Upper lobe of right lung (tissue), 1 donor: ENCODE measurements at regions not wholly inside any gene's neighbourhood (a gene's known extent, or its start where the extent isn't known, plus 50 kb on each side); places are given as distances from the start of the nearest gene placed in this dataset.

Source experiments
- ATAC-seq: fragments of 200-7000 bp; cut with Tn5 transposase; one replicate; pipeline ENCODE4 v1.9.1; 2020; ENCODE audit warnings: mild to moderate bottlenecking, moderate library complexity
- DNase-seq: peaks from one replicate; pipeline ENCODE4 v3.0.0-alpha.2; 2020
- H3K27ac ChIP-seq: fragments of 200-600 bp; one replicate; pipeline ENCODE4 v1.8.0; 2022
- H3K27me3 ChIP-seq: fragments of 200-600 bp; one replicate; pipeline ENCODE4 v1.8.0; 2022; ENCODE audit warnings: mild to moderate bottlenecking
- H3K36me3 ChIP-seq: fragments of 200-600 bp; one replicate; pipeline ENCODE4 v1.8.0; 2022
- H3K4me1 ChIP-seq: fragments of 200-600 bp; one replicate; pipeline ENCODE4 v1.8.0; 2022
- H3K4me3 ChIP-seq: fragments of 200-600 bp; one replicate; pipeline ENCODE4 v1.8.0; 2022; ENCODE audit warnings: mild to moderate bottlenecking
- H3K9me3 ChIP-seq: fragments of 200-600 bp; one replicate; pipeline ENCODE4 v1.8.0; 2022
- intact Hi-C: fragments of 100-400 bp; cut with DNase I; formaldehyde crosslinking; loops from one replicate; pipeline ENCODE4 v1.11.0; 2022
- TF ChIP-seq, protein P1 (sequence below): fragments of 200-600 bp; IDR thresholded peaks from one replicate; pipeline ENCODE4 v1.8.0; 2022; ENCODE audit warnings: antibody characterized with exemption
- donor health status: DM: no; HTN: yes; CAD: no; lungs with severe emphysema.

DNA sequence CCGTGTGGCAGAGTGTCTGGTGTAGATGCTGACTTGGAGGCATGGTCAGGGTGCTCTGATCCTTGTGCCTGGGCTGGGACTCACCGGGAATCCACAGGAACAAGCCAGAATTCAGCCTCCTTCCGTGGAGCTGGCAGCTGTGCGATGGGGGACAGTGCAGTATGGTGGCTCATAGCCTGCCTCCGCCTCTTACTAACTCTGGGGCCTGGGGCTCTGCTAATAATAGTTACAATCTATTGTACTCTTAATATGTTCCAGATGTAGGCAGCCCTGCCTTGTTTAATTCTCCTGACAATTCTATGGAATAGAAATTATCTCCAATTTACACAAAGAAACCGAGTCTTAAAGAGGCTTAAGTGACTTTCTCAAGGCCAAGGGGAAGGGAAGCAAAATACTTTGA is 77.6 kb downstream of the PCDH1 start:
- no peak overlapping the region for H3K4me3 ChIP-seq
- intact Hi-C loops, result no loop called here
- H3K9me3 ChIP-seq, result no peaks in the 10 kb centered on the region
- H3K4me1 ChIP-seq, result no peaks in the 10 kb centered on the region
- no peaks in the 10 kb centered on the region for H3K27me3 ChIP-seq
- H3K36me3 ChIP-seq, result no peaks in the 10 kb centered on the region
- no peak for DNase-seq
- H3K27ac ChIP-seq, result no peak overlapping the region
- TF ChIP-seq, protein P1, sequence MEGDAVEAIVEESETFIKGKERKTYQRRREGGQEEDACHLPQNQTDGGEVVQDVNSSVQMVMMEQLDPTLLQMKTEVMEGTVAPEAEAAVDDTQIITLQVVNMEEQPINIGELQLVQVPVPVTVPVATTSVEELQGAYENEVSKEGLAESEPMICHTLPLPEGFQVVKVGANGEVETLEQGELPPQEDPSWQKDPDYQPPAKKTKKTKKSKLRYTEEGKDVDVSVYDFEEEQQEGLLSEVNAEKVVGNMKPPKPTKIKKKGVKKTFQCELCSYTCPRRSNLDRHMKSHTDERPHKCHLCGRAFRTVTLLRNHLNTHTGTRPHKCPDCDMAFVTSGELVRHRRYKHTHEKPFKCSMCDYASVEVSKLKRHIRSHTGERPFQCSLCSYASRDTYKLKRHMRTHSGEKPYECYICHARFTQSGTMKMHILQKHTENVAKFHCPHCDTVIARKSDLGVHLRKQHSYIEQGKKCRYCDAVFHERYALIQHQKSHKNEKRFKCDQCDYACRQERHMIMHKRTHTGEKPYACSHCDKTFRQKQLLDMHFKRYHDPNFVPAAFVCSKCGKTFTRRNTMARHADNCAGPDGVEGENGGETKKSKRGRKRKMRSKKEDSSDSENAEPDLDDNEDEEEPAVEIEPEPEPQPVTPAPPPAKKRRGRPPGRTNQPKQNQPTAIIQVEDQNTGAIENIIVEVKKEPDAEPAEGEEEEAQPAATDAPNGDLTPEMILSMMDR, result no peak
- ATAC-seq, result no peak

DNA sequence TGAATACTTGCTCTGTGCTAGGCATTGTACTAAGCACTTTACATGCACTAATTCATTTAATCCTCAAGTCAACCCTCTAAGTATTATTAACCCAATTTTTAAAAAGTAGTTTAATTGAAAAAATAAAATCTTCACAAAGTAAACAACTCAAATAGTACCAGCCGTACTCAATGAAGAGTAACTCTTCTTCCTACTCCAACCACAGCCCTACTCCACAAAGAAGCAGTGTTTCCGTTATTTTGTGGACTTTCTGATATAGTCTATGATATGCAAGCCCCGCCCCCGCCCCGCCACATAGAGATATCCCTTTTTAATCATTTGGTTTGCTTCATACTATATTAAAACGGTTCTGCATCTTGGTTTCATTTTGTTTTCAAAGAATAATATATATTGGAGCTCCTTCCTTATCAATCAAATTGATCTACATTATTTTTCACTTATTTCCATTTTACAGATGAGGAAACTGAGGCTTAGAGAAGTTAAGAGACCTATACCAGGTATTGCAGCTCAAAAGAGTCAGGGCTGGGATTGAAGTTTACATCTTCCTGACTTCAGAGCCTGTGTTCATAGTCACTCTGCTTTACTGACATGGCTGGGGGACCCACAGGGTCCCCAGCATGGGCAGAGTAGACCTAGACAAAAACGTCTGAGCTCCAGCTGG is 78.6 kb downstream of the PCDH1 start:
- Histone ChIP-seq H3K36me3 (no peaks in the 10 kb centered on the region), H3K27ac (no peak overlapping the region), H3K27me3 (no peaks in the 10 kb centered on the region), H3K4me1 (no peaks in the 10 kb centered on the region), H3K4me3 (no peak overlapping the region), H3K9me3 (no peaks in the 10 kb centered on the region)
- no peak for ATAC-seq
- DNase-seq, result no peak
- TF ChIP-seq, protein P1, result no peak
- intact Hi-C loops, result no loop called here

DNA sequence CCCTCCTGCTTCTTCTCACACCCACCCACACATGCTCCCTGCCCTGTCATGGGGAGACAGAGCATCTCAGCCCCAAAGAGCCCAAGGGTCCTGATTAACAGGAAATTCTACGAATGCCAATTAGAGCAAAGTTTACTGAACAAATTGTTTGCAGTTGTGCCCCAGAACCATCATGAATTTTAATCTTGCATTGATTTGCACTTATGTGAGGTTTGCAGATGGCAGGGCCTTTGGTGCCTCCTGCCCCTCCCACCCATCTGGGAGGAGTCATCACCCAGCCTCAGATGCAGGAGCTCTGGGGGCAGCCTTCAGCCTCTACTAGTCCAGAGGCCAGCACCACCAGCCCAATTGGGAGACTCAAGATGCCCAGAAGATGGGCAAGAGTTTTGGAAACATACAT is 80.8 kb downstream of the PCDH1 start:
- TF ChIP-seq, protein P1, result no peak
- ATAC-seq (no peak), DNase-seq (no peak)
- H3K4me3 ChIP-seq, result no peak overlapping the region
- H3K36me3 ChIP-seq, result no peaks in the 10 kb centered on the region
- no peaks in the 10 kb centered on the region for H3K27me3 ChIP-seq
- H3K4me1 ChIP-seq, result no peaks in the 10 kb centered on the region
- intact Hi-C loops, result no loop called here
- H3K9me3 ChIP-seq, result no peaks in the 10 kb centered on the region
- no peak overlapping the region for H3K27ac ChIP-seq

DNA sequence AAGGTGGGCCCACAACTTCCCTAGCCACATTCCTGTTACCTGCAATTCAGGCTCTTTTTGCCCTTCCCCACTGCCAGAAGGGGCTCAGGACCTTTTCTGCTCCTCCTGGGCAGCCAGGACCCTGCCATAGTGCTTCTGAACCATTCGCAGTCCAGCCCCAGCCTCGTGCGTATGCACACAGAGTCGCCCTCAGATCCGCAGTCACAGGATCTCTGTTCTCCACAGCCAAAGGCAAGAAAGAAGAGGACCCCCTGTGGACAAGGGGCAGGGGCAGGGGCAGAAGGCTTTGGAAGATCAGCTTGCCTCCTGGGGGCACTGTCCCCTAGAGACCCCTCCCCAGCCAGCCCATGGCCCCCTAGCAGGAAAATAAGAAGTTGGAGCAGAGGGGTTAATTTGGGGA is 82.8 kb downstream of the PCDH1 start:
- Histone ChIP-seq H3K36me3 (no peaks in the 10 kb centered on the region), H3K27ac (no peak overlapping the region), H3K27me3 (no peaks in the 10 kb centered on the region), H3K4me1 (no peaks in the 10 kb centered on the region), H3K9me3 (no peaks in the 10 kb centered on the region), H3K4me3 (no peak overlapping the region)
- no peak for ATAC-seq
- intact Hi-C loops, result no loop called here
- no peak for DNase-seq
- TF ChIP-seq, protein P1, result no peak

DNA sequence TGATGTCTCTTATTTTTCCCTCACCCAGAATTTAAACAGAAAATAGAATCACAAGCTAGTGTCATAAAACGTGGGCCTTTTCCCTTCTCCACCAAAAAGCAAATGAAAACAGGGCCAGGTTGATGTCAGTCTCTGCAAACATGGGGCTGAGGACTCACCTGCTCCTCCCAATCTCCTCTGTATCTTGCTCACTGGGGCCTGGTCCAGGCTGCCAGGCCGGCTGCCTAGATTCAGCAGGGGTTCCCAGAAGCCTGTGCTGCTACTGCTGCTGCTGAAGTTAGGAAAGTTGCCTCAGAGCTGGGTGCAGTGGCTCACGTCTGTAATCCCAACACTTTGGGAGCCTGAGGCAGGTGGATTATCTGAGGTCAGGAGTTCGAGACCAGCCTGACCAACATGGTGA is 84.3 kb downstream of the PCDH1 start:
- DNase-seq, result no peak
- TF ChIP-seq, protein P1, result no peak
- H3K4me3 ChIP-seq, result no peak overlapping the region
- no peaks in the 10 kb centered on the region for H3K36me3 ChIP-seq
- intact Hi-C loops, result no loop called here
- H3K9me3 ChIP-seq, result no peaks in the 10 kb centered on the region
- H3K27ac ChIP-seq, result no peak overlapping the region
- H3K4me1 ChIP-seq, result no peaks in the 10 kb centered on the region
- no peaks in the 10 kb centered on the region for H3K27me3 ChIP-seq
- no peak for ATAC-seq

DNA sequence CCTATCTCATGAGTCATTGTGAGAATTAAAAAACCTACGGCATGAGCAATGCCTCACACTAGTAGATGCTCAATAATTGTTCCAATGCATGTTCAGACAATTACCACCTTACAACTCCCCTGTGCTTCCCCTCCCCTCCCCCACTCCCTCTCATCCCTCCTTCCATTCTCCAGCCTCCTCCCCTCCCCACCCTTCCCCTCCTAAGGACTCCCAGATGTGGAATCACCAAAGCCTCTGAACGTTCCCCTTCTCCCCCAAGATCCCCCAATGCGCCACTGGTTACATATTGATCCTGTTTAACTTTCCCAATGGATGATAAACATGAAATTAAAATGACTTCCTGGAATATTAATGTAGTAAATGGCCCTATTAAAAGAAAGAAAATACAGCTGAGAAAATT is 84.8 kb downstream of the PCDH1 start:
- no peaks in the 10 kb centered on the region for H3K27me3 ChIP-seq
- no peak for DNase-seq
- intact Hi-C loops, result no loop called here

More for the DNA sequence above, 84.8 kb downstream of the PCDH1 start:
- Histone ChIP-seq H3K27ac (no peak overlapping the region), H3K36me3 (no peaks in the 10 kb centered on the region), H3K4me3 (no peak overlapping the region), H3K4me1 (no peaks in the 10 kb centered on the region), H3K9me3 (no peaks in the 10 kb centered on the region)
- no peak for ATAC-seq
- TF ChIP-seq, protein P1, result no peak
